HuH-7.5 (cell line): ENCODE measurements at regions not wholly inside any gene's neighbourhood (a gene's known extent, or its start where the extent isn't known, plus 50 kb on each side); places are given as distances from the start of the nearest gene placed in this dataset.
"Not testable (repeated sequence)": the region's sequence is repeated elsewhere in the genome, so short reads cannot be mapped to it uniquely, and the experiment has no call there.

Experiments used
- DNase-seq: peaks from one replicate; pipeline ENCODE4 v3.0.0; 2011; ENCODE audit warnings: low spot score

- DNase-seq: no peak
Measured at GRCh38 chr4:10816571-10816970, 132.0 kb upstream of the CLNK start.

- no peak for DNase-seq
Measured at GRCh38 chr4:10811991-10812390, 127.4 kb upstream of the CLNK start.

- no peak for DNase-seq
Measured at GRCh38 chr4:10810411-10810810, 125.8 kb upstream of the CLNK start.

GRCh38 chr4:10809905-10810304, 125.3 kb upstream of the CLNK start:
- DNase-seq: no peak

GRCh38 chr4:10808591-10808990, 124.0 kb upstream of the CLNK start:
- DNase-seq: no peak

GRCh38 chr4:10806953-10807645, 122.5 kb upstream of the CLNK start:
- no peak for DNase-seq

- no peak for DNase-seq
Measured at GRCh38 chr4:10803713-10804343, 119.3 kb upstream of the CLNK start.

- DNase-seq: no peak
Measured at GRCh38 chr4:10787365-10787764, 102.8 kb upstream of the CLNK start.

- no peak for DNase-seq
Measured at GRCh38 chr4:10784621-10785020, 100.1 kb upstream of the CLNK start.

- DNase-seq: no peak
Measured at GRCh38 chr4:10783351-10783750, 98.8 kb upstream of the CLNK start.

GRCh38 chr4:10781805-10782204, 97.2 kb upstream of the CLNK start:
- no peak for DNase-seq

- not testable (repeated sequence) for DNase-seq
Measured at GRCh38 chr4:10780803-10781202, 96.2 kb upstream of the CLNK start.

GRCh38 chr4:10775132-10775531, 90.6 kb upstream of the CLNK start:
- DNase-seq: not testable (repeated sequence)

GRCh38 chr4:10773656-10774055, 89.1 kb upstream of the CLNK start:
- no peak for DNase-seq

GRCh38 chr4:10773010-10773409, 88.4 kb upstream of the CLNK start:
- DNase-seq: no peak

- DNase-seq: no peak
Measured at GRCh38 chr4:10765386-10765785, 80.8 kb upstream of the CLNK start.

GRCh38 chr4:10762561-10762960, 78.0 kb upstream of the CLNK start:
- DNase-seq: no peak

GRCh38 chr4:10761903-10762302, 77.3 kb upstream of the CLNK start:
- DNase-seq: no peak

GRCh38 chr4:10760086-10760485, 75.5 kb upstream of the CLNK start:
- no peak for DNase-seq

- DNase-seq: no peak
Measured at GRCh38 chr4:10758906-10759305, 74.3 kb upstream of the CLNK start.

- no peak for DNase-seq
Measured at GRCh38 chr4:10753856-10754402, 69.4 kb upstream of the CLNK start.

GRCh38 chr4:10753336-10753735, 68.8 kb upstream of the CLNK start:
- no peak for DNase-seq

- DNase-seq: no peak
Measured at GRCh38 chr4:10750714-10751113, 66.1 kb upstream of the CLNK start.

- DNase-seq: no peak
Measured at GRCh38 chr4:10747186-10747585, 62.6 kb upstream of the CLNK start.
